GM04504 (cell line): ENCODE measurements at regions not wholly inside any gene's neighbourhood (a gene's known extent, or its start where the extent isn't known, plus 50 kb on each side); places are given as distances from the start of the nearest gene placed in this dataset.

Experiments
- DNase-seq: peaks from one replicate; pipeline ENCODE4 v3.0.0-alpha.2; 2012; ENCODE audit warnings: low read depth

DNA sequence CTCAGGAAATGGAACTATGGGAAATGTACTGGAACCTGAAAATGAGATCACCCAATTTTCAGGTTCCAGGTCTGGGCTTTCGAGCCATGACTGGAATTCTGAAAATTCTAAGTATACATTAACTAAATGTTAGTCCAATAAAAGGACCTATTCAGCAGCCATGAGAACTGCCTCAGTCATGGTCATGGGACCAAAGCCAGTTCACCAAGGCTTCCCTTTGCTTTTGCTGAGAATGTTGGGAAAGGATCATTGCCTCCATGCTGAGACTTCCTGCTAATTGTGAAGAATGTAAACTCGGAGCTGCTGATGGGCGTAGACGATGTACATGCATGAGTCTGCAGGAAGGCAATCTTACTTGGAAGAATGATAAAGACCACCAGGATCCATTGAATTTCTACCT is 624.4 kb upstream of the SOX11 start:
- DNase-seq, result no peak

DNA sequence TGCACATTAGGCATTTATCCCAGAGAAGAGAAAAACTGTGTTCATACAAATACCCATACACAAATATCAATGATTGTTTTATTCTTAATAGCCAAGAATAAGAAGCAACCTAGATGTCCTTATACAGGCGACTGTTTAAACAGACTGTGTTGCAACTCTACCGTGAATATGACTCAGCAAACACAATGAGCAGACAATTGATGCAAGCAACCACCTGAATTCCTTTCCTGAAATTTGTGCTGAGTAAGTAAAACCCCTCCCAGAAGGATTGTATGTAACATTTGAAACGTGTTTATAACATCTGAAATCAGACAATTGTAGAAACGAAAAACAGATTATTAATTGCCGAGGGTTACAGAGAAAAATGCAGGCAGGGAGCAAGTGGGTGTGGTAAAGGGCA is 621.9 kb upstream of the SOX11 start:
- DNase-seq, result no peak

DNA sequence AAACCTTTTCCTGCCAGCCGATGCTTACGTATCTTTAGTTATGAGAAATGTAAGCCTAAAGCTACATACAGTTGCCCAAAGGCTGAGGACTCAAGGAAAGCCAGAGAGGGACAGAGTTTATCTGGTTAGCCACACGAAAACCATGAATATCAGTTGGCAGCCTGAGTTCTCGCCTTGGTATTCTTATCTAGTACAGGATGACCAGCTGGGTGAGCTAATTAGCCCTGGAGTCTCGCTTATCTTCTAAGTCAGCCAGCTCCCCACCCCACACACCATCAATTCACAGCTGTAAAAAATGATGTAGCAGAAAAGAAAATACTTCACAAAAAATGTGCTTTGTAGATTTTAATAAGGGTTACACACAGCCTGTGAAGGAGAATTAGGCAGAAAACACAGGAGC is 617.5 kb upstream of the SOX11 start:
- DNase-seq, result no peak

DNA sequence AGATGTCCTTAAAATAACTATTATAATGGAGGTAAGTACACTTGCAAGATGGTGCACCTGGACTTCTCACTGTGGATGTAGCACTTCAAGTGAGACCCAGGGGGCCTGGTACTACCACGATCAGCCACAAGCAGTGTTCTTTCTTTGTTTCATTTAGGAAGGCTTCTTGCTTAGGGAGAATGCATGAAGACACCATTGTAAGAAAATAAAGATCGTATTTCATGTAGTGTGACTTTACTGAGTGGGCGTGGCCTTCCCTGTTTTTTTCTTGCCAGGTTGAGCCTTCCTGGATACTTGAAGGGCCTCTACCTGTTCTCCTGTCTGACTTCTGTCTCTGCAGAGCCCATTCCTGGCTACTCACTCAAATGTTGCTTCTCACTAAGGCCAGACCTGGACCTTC is 615.6 kb upstream of the SOX11 start:
- no peak for DNase-seq

DNA sequence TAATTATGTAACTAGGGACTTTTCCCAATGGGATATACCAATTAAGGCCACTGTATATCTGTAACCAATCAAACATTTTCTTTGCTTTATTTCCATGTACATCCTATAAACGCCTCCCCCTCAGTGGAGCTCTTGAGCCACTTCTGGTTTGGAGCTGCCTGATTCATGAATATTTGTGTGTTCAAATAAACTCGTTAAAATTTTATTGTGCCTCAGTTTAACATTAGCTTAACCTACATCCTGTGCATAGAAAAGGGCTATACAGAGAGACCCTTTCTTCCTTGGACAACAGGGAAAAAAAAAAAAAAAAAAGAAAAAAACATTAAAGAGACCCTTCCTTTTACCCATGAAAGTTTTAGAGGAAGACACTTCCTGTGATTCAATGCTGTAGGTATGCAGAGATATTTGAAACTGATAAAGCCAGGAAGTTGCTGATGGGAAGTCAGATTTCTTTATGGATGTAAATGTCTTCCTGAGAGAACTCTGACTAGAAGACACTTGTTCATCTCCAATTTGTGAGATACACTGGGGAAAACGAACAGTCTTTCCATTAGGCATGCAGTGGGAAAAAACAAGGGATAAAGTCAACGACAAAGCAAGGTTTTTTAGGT is 614.6 kb upstream of the SOX11 start:
- DNase-seq, result no peak

DNA sequence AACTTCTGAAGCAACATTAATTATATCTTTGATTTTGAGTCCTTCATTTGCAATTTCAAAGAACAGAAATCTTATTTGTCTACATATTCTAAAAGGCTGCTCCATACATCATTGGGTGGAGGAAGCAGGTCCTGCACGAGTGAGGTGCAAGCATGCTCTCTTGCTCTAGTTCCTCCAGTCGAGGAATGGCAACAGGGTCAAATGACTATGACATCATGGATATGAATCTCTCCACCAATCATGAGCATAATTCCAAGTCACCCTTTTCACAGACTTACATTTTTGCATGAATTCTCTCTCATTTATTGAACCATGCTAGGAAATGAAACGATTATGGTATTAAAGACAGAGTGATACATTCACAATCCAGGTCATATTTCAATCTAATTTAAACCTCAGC is 608.8 kb upstream of the SOX11 start:
- DNase-seq, result no peak

DNA sequence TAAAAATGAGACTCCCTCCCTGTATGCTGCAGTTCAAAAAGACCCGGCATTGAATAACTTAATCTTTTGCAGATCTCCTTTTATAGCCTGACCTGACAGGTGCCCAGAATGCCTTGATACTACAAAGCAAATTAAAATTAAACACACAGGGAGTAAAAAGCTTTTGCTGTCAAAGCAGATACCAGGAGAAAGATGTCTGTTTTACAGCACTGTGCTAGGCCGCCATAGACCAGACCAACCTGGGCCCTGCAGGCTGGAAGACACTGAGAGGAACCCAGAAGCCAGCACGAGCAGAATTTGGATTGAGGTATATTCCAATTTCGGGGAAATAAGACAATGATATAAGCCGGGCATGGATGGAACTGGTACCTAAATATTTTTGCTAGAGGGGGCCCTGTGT is 602.8 kb upstream of the SOX11 start:
- no peak for DNase-seq

DNA sequence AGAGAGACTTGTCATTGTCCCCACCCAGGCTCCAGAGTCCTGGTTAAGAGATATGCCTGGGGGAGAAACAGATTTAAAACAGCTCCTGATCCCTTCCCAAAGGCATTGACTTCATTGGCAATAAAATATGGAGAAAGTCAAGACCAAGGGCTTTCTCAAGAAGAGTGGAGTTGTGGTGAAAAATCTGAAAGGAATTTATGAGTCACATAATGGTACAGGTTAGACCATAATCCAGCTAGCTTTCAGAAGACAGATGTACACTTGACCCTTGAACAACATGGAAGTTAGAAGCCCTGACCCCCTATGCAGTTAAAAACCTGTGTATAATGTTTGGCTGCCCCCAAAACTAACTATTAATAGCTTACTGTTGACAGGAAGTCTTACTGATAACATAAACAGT is 599.1 kb upstream of the SOX11 start:
- DNase-seq, result no peak

DNA sequence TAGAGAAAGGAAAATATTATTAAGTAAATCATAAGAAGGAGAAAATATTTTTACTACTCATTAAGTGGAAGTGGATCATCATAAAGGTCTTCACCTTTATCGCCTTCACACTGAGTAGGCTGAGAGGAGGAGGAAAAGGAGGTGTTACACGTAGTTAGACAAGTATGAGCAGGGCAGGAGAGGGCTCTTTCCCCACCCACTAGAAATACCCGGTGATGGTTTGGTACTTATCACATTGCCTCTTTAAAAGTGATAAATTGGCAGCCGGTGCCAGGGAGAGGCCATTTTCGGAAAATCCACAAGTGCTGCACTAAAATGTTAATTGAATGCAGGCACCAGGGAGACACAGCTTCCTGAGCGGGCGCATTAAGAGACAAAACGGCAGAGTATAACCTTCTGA is 598.7 kb upstream of the SOX11 start:
- DNase-seq, result no peak

DNA sequence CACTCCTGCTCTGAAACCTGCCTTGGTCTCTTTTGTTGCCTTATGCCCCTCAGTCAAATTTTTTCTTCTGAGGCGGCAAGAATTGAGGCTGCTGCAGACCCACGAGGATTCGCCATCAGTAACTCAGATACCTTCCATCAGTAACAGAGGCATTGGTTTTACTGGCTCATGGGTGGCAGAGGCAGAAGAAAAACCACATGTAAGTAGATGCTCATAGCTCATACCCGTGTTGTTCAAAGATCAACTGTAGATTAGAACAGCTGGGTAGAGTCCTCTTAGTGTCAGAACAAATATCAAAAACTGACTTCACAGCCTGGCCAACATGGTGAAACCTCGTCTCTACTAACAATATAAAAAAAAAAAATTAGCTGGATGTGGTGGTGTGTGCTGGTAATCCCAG is 598.0 kb upstream of the SOX11 start:
- DNase-seq, result no peak

DNA sequence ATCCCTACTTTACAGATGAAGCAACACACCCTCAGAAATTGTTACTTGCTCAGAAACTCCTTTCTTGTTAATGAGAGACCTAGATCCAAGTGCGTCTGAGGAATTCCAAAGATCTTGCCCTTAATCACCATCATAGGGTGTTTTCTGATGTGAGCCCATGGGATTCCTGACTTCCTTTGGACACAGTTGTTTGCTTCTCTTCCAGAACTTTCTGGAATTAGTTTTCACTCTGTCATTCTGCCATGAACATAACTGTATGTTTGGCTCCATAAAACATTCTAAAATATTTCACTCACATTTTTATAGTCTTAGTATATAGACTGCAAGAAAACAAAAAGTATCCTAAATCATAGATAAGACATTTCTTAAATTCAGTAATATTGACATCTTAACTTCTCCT is 593.9 kb upstream of the SOX11 start:
- no peak for DNase-seq

DNA sequence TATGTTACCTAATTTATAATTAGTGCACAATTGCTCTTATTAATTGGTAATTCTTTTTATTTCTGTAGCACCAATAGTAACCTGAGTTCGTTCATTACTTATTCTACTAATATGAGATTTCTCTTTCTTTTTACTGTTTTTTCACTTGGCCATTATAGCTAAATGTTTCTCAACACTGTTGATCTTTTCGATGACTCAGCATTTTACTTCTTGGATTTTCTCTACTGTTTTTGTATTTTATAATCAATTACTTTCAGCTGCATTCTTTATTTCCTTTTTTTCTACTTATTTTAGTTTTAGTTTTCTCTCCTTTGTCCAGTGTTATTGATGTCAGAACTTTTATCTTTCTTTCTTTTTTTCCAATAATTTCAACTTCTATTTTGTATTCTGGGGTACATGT is 589.4 kb upstream of the SOX11 start:
- DNase-seq, result no peak

DNA sequence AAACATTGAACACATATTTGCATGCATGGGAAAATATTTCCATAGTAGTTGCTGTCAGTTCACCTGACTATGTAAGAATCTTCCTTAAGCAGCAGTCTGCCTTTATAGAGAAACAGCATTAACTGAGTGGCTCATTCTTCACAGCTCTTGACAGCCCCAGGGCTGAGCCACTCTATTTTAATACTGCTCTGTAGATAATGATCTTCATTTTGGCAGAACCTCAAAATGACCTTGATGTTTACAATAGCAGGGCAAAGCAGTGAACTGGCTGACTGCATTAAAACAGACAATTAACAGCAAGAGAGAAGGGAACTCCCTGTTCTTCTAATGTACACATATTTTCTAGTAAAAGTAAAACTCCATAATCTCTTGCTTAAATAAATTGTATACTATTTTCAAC is 580.6 kb upstream of the SOX11 start:
- no peak for DNase-seq

DNA sequence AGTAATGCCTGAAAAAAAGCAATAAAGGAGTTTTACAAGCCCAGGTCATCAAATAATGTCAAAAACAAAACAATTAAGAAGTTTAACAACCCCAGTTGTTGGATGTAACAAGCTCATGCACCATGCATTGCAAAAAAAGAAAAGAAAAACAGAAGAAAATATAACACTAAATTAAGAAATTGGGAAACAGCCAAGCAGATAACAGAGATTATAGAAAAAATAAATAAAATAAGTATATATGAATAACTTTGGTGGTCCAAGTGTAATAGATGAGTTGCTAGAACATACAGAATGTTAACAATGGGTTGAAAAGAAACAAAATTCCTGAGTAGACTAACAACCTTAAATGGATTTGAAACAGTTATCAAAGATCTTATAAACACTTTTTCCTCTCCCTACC is 573.1 kb upstream of the SOX11 start:
- DNase-seq, result no peak

DNA sequence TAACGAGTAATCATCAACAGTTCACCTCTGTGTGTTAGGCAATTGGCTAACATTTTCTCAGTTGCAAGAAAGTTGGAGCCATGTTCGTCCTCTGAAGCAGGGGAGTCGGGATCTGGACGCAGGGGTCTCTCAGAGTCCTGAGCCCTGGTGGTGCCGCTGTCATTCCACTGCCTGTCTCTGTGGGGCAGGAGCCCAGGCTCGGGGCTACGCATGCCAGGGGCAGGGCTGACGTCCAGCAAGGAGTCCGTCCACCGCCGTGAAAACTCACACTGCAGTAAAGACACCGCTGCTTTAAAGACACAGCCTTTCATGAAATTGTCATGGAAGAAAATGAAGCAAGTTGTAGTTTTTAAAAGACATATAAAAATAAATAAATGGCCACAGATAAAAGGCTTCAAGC is 571.1 kb upstream of the SOX11 start:
- DNase-seq, result no peak

DNA sequence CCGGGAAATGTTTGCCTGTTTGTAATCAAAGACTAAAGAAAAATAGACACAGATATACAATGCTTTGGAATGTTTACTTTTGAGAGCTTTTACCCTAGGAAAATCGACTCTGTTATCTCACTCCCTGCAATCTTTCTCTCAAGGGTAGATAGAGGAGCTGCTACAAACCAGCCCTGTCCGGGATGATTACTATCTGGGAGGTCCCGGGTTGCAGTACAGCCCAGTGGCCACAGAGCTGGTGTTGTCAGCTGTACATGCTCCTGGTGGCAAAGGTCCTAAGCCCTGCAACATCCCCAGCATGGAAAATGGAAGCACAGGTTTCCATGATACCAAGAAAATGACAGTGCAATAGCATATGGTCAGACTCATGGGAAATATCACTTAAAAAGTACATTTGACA is 570.5 kb upstream of the SOX11 start:
- no peak for DNase-seq

DNA sequence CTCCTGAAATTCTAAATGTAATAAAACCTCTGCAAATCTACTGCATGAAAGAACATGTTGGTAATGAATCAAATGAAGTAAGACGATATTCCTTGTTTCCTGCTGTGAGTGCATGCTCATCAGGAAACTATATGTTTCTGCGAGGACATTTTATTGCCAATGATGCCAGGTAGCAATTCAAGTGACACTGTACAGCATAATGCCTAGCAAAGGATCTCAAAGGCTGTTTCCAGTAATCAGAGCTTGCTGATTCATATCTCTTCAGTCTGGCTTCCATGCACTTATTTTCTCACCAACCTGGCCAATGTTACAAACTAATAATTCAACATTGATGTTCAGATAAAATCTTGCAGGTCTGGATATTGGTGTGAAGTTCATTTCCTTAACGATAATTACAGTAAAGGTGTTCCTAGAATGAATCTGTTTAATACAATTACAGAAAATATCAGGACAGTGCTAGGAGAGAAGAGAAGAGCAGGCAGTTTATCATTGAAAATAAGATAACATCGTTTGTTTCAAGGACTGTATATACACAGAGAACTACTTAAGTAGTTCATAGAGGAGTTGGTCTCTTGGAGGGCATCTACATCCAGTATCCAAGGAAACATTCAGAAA is 568.5 kb upstream of the SOX11 start:
- no peak for DNase-seq

DNA sequence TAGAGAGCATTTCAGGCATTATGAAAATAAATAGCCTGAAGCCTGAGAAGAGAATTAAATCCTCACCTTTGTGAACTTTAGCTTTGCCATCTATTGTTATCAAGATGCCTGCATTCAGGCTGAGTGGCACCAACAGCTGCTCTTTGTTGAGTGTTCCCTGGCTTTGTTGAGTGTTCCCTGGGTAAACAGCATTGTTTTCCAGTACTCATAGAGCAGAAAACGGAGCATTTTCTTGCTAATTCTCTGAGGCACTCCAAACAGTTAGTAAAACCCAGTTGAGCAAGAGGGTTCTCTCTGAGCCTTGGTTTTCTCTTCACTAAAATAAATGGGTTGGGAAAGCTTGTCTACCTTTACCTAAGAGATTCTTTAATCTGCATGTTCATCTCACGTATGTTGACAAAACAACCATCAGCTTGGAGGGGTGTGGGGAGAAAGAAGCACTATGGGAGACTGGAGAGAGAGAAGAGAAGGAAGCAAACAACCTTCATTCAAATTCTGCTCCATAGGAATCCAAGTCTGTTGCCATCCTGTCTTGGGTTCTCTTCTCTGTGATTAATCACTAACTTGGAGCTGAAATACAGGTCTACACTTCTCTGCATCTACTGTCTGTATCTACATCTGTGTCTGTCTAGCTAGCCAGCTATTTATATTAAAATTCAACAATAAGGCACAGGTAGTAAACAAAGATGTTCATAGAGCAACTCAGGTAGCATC is 567.0 kb upstream of the SOX11 start:
- DNase-seq, result no peak

DNA sequence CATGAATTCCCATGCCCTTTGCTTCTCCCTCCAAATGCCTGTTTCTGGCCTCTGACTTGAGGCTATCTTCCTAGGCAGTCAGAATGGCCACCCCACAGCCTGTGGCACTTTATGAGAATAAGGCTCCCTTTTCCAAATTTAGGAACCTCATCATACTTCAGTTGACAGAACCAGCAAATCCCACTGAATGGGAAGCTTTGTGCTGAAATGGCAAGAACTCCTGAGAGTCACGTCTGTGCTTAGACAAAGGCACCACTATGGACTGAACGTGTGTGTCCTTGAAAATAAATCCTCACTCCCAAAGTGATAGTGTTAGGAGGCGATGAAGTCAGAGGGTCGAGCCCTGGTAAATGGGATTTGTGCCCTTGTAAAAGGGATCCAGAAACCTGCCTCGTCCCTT is 559.9 kb upstream of the SOX11 start:
- no peak for DNase-seq

DNA sequence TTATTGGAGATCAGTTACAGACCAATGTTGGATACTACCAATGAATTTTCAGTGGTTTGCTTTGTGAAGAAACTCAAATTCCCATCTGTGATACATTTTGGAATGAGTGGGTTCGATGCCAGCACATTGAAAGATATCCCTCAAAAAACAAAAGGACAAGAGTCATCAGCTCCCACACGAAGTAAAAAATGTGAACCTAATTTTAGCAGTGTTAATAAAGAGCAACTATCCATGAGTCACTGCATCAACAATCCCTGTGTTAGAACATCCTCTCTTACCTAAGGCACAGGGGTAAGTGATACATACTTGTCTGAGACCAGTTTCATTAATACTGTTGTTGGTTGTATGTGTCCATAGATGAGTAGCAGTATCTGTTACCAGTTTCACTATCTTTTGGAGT is 551.8 kb upstream of the SOX11 start:
- DNase-seq, result no peak

DNA sequence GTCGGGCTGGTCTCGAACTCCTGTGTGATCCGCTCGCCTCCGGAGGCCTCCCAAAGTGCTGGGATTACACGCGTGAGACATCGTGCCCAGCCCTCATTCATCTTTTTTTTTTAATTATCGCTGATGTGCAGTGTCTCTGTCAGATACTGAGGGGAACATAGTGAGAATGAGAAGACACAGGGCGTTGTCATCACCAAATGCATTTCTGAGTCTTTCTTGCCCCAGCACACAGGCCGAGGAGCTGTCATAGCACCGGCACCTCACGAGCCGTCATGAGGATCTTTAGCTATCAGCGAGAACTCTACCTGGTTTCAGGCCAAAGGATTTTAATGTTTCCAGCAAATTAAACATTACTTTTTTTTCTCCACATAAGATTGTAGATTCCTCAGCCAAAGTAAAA is 548.0 kb upstream of the SOX11 start:
- no peak for DNase-seq

DNA sequence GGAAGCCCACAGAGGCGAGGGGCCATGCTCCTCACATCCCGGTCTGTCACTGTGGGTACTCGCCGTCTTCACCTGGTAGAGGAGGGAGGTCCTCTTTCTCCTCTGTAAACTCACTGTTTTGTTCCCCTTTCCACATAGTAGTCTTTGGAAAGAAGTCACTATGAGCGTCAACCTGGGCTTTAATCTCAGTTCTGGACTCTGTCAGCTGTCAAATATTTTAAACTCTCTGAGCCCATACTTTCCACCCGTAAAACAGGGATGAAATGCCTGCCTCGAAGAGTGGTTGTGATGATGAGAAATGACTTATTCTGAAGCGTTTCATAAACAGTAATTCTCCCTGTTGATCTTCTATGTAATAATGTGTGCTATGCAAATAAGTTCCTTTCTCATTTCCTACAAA is 547.1 kb upstream of the SOX11 start:
- no peak for DNase-seq

DNA sequence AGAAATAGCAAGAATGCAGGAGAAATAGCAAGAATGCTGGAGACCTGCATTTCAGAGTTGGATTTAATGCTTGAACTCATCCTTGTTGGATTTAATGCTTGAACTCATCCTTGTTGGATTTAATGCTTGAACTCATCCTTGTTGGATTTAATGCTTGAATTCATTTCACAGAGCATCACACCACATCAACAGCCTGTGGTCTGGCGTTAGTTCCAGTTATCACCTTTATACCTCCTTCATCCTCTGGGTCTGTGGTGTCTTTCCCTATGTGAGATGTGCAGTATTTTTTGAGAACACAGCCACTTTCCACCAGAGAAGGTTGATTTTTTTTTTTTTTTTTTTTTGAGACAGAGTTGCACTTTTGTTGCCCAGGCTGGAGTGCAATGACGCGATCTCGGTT is 546.4 kb upstream of the SOX11 start:
- DNase-seq, result no peak
